GM18951 (cell line): ENCODE measurements at regions not wholly inside any gene's neighbourhood (a gene's known extent, or its start where the extent isn't known, plus 50 kb on each side); places are given as distances from the start of the nearest gene placed in this dataset.
"Not testable (repeated sequence)": the region's sequence is repeated elsewhere in the genome, so short reads cannot be mapped to it uniquely, and the experiment has no call there.

Experiments
- POLR2A ChIP-seq: IDR thresholded peaks from 4 replicates; pipeline ENCODE4 v1.6.1; 2011; ENCODE audit warnings: mild to moderate bottlenecking; ENCODE audit not compliant: insufficient read length, insufficient read depth; ENCODE audit errors: extremely low read depth
- in situ Hi-C: fragments of 300-500 bp; cut with MboI; formaldehyde crosslinking; loops from one replicate; pipeline ENCODE4 v1.12.0; 2022; ENCODE audit warnings: low sequenced_read_pairs, mixed read lengths, inconsistent platforms; ENCODE audit not compliant: unreplicated experiment

GRCh38 chr7:101722247-101722646 lies 93.2 kb upstream of the MYL10 start:
- in situ Hi-C loops: no loop called here
- no peak for TF ChIP-seq POLR2A

- no peak for TF ChIP-seq POLR2A
- in situ Hi-C loops: no loop called here
These were observed 93.6 kb upstream of the CUX1 start for GRCh38 chr7:101723835-101724234.

DNA sequence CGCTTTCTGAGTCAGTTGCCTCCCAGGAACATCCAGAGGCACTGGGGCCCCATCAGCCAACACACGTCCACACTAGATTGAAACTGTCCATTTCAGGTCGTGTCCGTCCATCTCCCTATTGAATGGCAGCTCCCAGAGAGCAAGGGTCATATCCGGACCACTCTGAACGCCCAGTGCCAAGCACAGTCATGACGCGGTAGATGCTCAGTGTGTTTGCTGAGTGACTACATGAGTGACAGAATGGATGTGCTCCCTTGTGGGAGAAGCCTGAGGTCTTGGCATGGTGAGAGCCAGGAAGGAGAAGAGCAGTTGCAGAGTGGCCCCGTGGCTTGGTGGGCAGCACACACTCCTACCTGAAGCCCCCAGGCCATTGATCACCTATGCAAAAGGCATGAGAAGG lies 92.5 kb upstream of the CUX1 start:
- no peak for TF ChIP-seq POLR2A
- in situ Hi-C loops: no loop called here

GRCh38 chr7:101725921-101726320 lies 91.5 kb upstream of the CUX1 start:
- no peak for TF ChIP-seq POLR2A
- in situ Hi-C loops: no loop called here

- in situ Hi-C loops: no loop called here
- no peak for TF ChIP-seq POLR2A
These were observed 90.2 kb upstream of the CUX1 start for GRCh38 chr7:101727184-101727583.

DNA sequence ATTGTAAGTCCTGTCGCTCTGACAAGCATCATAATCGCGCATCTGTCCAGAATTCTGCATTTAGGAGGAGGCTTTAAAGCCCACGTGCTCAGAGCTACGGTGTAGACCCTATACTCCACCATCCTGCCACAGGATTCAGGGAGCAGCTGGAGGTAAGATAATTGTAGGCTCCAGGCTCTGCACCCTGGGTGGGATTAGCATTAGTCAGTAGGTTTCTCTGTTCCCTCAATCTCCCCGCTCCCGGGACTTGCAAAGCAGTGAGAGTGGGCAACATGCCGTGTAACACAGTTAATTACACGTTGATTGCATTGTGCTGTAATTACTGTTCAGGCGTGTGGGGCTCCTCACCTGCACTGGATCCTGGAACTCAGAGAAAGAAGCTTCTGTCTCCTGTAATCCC lies 89.3 kb upstream of the CUX1 start:
- in situ Hi-C loops: no loop called here

GRCh38 chr7:101728873-101729240 lies 88.6 kb upstream of the CUX1 start:
- in situ Hi-C loops: not testable (repeated sequence)

More for the DNA sequence above, 89.3 kb upstream of the CUX1 start:
- TF ChIP-seq POLR2A: no peak

GRCh38 chr7:101729241-101729883 lies 88.1 kb upstream of the CUX1 start:
- in situ Hi-C loops: no loop called here
- TF ChIP-seq POLR2A: no peak

- in situ Hi-C loops: no loop called here
- no peak for TF ChIP-seq POLR2A
These were observed 85.8 kb upstream of the CUX1 start for GRCh38 chr7:101731502-101732084.

- in situ Hi-C loops: no loop called here
- TF ChIP-seq POLR2A: no peak
These were observed 83.5 kb upstream of the CUX1 start for GRCh38 chr7:101733713-101734475.

GRCh38 chr7:101736084-101736483 lies 81.3 kb upstream of the CUX1 start:
- TF ChIP-seq POLR2A: no peak
- in situ Hi-C loops: no loop called here

GRCh38 chr7:101739775-101740398 lies 77.5 kb upstream of the CUX1 start:
- in situ Hi-C loops: no loop called here
- TF ChIP-seq POLR2A: no peak

DNA sequence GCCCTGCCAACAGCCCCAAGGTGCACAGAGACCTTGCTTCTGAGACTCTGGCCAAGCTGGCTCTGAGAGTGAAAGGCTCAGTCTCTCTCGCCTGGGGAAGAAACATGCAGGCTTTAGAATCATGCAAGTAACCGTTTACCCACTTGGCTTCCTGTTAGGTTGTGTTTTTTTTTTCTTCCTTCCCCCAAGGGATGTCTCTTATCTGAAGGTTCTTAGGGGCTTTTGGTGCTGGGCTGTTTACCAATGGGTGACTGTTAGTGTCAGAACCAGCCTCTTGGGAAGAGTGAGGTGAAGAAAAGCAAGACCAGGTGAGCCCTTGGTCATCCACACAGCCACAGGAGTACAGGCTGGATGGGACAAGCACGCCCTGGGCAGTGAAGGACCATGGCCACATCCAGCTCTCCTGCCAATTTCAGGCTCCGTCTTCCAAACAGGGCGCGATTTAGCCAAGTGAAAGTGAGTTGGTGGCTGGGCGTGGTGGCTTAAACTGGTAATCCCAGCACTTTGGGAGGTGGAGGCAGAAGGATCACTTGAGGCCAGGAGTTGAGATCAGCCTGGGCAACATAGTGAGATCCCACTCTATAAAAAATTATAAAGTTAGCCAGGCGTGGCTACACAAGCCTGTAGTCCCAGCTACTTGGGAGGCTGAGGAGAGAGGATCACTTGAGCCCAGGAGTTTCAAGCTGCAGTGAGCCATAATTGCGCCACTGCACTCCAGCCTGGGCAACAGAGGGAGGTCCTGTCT lies 76.3 kb upstream of the CUX1 start:
- no peak for TF ChIP-seq POLR2A
- in situ Hi-C loops: no loop called here

GRCh38 chr7:101743241-101743994 lies 74.0 kb upstream of the CUX1 start:
- TF ChIP-seq POLR2A: no peak
- in situ Hi-C loops: no loop called here
